OCI-LY7 (cell line): ENCODE measurements at regions not wholly inside any gene's neighbourhood (a gene's known extent, or its start where the extent isn't known, plus 50 kb on each side); places are given as distances from the start of the nearest gene placed in this dataset.

ENCODE experiments used
- EZH2phosphoT487 ChIP-seq: fragments of 200-600 bp; sonication (generic); IDR thresholded peaks from 2 replicates; pipeline ENCODE4 v1.6.1; 2018; ENCODE audit warnings: low read depth, borderline replicate concordance, mild to moderate bottlenecking, mixed run types, antibody characterized with exemption, low read length, moderate library complexity, mixed read lengths
- TF ChIP-seq, protein P1 (sequence below): fragments of 200-600 bp; sonication (generic); conservative IDR thresholded peaks from 2 replicates; pipeline ENCODE4 v1.5.1; 2014; ENCODE audit warnings: mild to moderate bottlenecking, antibody characterized with exemption, low read length, moderate library complexity, mixed read lengths

DNA sequence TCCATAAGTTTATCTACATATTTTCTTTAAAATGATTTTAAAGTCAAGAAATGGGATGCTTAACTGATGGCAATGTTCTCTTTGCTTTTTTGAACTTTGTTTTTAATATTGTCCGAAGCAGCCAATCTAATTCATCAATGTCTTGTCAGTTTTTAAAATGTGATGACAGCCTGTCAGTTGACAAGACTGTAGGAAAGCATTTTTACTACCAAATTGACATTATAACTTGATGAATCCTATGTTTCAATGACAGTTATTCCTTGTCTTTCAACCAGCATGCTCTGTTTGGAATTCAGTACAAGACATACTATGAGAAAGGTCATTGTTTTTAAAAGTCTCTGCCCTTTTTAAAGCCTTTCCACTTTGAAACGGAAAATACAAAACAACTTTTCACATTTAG lies 1073.2 kb downstream of the TMTC2 start:
- TF ChIP-seq, protein P1, sequence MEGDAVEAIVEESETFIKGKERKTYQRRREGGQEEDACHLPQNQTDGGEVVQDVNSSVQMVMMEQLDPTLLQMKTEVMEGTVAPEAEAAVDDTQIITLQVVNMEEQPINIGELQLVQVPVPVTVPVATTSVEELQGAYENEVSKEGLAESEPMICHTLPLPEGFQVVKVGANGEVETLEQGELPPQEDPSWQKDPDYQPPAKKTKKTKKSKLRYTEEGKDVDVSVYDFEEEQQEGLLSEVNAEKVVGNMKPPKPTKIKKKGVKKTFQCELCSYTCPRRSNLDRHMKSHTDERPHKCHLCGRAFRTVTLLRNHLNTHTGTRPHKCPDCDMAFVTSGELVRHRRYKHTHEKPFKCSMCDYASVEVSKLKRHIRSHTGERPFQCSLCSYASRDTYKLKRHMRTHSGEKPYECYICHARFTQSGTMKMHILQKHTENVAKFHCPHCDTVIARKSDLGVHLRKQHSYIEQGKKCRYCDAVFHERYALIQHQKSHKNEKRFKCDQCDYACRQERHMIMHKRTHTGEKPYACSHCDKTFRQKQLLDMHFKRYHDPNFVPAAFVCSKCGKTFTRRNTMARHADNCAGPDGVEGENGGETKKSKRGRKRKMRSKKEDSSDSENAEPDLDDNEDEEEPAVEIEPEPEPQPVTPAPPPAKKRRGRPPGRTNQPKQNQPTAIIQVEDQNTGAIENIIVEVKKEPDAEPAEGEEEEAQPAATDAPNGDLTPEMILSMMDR, result no peak
- TF ChIP-seq EZH2phosphoT487, result no peak
